ENCODE measurements at regions not wholly inside any gene's neighbourhood (a gene's known extent, or its start where the extent isn't known, plus 50 kb on each side); places are given as distances from the start of the nearest gene placed in this dataset.

- TF ChIP-seq, protein P1, sequence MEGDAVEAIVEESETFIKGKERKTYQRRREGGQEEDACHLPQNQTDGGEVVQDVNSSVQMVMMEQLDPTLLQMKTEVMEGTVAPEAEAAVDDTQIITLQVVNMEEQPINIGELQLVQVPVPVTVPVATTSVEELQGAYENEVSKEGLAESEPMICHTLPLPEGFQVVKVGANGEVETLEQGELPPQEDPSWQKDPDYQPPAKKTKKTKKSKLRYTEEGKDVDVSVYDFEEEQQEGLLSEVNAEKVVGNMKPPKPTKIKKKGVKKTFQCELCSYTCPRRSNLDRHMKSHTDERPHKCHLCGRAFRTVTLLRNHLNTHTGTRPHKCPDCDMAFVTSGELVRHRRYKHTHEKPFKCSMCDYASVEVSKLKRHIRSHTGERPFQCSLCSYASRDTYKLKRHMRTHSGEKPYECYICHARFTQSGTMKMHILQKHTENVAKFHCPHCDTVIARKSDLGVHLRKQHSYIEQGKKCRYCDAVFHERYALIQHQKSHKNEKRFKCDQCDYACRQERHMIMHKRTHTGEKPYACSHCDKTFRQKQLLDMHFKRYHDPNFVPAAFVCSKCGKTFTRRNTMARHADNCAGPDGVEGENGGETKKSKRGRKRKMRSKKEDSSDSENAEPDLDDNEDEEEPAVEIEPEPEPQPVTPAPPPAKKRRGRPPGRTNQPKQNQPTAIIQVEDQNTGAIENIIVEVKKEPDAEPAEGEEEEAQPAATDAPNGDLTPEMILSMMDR (IDR thresholded peaks at IDR 0.05) = no peak
- no peak for TF ChIP-seq EP300 (IDR thresholded peaks at IDR 0.05)
These were observed 77.8 kb upstream of the CADM1 start for GRCh38 chr11:115581871-115582639.

All from gastroesophageal sphincter (tissue), 3 donors.